Stromal cell of bone marrow (primary cell): ENCODE measurements at regions not wholly inside any gene's neighbourhood (a gene's known extent, or its start where the extent isn't known, plus 50 kb on each side); places are given as distances from the start of the nearest gene placed in this dataset.
"Not testable (repeated sequence)": the region's sequence is repeated elsewhere in the genome, so short reads cannot be mapped to it uniquely, and the experiment has no call there.

ENCODE experiments used
- DNase-seq: peaks from one replicate; pipeline ENCODE4 v3.0.0-alpha.2; 2012; ENCODE audit warnings: low read depth

DNA sequence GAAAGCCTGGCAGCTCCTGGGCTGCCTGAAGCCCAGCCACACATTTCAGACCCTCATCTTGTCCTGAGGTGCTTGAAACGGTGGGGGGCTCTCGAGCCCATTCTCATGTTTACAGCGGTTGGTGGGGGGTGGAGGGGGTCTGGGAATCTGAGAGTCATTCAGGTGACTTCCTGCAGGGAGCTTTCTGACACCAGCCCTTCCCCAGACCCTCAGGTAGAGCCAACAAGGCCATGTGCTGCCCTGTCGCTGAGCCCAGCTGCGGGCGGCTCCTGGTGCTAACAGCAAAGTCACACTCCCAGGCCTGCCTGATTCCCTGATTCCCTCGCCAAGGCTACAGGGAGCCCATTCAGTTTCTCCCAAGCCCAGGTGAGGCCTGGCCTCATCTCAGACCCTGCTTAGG is 324.9 kb upstream of the MEX3C start:
- DNase-seq, result no peak

DNA sequence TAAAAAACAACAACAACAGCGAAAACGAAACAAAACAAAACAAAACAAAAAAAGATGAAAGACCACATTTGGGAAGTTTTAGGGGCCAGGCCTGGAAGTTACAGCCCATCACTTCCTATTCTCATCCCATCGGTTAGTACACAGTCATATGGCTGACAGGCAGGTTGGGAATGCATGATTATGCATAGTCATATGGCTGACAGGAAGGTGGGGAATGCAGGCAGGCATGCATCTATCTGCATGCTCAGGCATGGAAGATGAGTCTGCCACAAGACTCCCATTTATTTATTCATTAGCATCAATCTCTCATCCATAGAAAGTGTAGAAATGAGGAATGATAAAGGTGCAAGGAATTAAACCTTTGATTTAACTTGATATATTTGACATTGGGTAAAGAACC is 325.3 kb upstream of the MEX3C start:
- DNase-seq, result no peak

DNA sequence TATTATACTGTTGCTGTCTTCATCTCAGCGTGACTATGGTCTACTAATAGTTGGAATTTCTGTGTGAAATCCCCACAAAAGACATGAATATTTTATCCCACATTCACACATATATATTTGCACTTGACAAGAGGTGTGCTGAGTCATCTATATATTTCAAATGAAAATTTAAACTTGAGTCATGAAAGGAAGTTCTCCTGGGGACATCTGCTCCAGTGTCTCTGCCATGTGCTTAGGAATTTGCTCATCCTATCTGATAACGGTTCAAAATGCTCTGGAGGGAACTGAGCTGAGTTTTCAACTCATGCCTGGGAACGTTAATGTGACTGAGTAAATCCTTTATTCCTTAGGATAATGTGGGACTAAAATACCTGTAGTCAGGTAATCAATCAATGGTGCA is 326.2 kb upstream of the MEX3C start:
- DNase-seq, result no peak

DNA sequence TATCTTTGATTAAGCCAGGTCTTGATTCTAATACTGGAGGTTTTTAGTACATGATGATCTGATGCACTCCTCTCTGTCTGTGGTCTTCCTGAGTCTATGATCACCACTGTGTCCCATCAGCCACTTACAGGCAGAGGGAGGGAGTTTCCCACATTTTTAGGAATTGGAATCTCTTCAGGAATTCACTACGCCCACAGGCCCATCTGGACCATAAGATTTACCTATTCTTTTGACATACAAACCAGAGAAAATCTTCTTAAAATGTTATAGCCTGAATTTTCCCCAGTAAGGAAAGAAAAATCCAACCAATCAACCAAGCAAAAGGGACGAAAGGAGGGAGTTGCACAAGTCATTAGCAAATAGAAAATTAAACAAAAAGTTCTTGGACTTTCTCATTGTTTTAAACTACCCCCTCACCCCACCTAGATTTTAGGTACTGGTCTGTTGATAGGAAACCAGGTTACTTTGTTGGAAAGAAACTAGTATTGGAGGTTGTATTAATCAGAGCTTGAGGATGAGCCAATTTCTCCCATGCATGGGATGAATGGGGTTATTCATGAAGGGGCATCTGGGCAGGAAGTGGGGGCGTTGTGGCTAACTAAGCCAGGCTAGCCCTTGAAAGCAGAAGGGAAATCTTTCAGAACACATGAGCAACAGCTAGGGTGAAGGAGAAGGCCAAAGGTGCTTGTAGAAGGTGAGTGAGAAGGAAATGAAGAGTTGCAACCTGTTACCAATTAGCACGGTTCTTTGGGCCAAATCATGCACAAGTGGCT is 328.2 kb upstream of the MEX3C start:
- no peak for DNase-seq

GRCh38 chr18:51527826-51528225 is 330.3 kb upstream of the MEX3C start:
- no peak for DNase-seq

GRCh38 chr18:51531501-51531900 is 334.0 kb upstream of the MEX3C start:
- DNase-seq, result no peak

DNA sequence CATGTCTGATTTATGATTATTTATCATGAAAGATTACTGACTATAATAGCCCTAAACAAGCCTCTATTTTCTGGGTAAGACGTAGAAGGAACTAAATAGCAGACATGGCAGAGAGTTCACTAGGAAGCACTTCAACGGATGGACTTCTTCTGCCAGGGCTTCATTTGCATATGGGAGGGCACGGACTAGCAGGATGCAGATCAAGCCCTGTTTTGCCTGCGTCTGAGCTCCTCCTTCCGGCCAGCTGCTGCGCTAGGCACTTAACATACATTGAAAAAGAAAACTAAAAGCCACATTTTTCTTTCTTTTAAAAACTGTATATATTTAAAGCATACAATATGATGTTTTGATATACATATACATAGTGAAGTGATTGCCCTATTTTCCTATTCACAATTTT is 340.0 kb upstream of the MEX3C start:
- DNase-seq, result no peak

GRCh38 chr18:51540562-51540961 is 343.1 kb upstream of the MEX3C start:
- DNase-seq, result no peak

DNA sequence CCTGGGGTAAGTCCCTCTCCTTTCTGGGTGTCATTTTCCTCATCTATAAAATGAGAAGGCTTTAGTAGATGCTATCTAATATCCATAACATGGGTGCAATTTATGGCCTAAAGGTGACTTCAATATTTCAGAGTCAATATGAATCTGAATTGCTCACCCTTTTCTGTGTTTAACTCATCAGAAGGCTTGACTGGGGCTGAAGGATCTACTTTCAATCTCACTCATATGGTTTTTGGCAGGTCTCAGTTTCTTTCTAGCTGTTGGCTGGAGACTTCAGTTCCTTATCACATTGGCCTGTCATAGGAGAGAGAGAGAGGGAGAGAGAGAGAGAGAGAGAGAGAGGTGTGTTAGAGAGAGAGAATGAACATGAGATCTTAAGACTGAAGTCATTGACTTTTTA is 343.7 kb upstream of the MEX3C start:
- DNase-seq, result no peak

GRCh38 chr18:51543658-51544155 is 346.2 kb upstream of the MEX3C start:
- no peak for DNase-seq

- no peak for DNase-seq
Measured at GRCh38 chr18:51545446-51545845, 348.0 kb upstream of the MEX3C start.

- no peak for DNase-seq
Measured at GRCh38 chr18:51559198-51559901, 361.9 kb upstream of the MEX3C start.

GRCh38 chr18:51559902-51560287 is 362.4 kb upstream of the MEX3C start:
- no peak for DNase-seq

GRCh38 chr18:51561821-51562220 is 364.3 kb upstream of the MEX3C start:
- no peak for DNase-seq

- DNase-seq, result no peak
Measured at GRCh38 chr18:51562866-51563265, 365.4 kb upstream of the MEX3C start.

- no peak for DNase-seq
Measured at GRCh38 chr18:51563396-51563795, 365.9 kb upstream of the MEX3C start.

- no peak for DNase-seq
Measured at GRCh38 chr18:51568151-51568550, 370.7 kb upstream of the MEX3C start.

DNA sequence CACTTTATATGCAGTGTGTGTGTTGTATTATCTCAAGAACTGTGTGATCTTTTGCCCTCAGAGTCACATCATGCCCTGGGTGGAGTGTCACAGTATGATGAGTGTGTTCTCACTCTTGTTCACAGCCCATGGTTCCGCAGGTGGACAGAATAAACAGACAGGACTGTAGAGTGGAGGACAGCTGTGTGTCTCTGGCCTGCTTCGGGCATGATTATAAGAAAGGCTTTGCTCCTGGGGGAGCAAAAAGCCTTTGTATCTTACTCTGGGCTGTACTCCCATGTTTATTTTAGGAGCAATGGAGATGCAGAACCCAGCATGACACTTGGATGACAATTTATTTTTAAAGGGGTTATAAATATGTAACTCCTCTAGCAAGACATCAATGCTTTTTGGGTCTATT is 371.7 kb upstream of the MEX3C start:
- DNase-seq, result no peak

- DNase-seq, result no peak
Measured at GRCh38 chr18:51569561-51569960, 372.1 kb upstream of the MEX3C start.

- not testable (repeated sequence) for DNase-seq
Measured at GRCh38 chr18:51570071-51570470, 372.6 kb upstream of the MEX3C start.

GRCh38 chr18:51573886-51574285 is 376.4 kb upstream of the MEX3C start:
- DNase-seq, result not testable (repeated sequence)

GRCh38 chr18:51575171-51575570 is 377.7 kb upstream of the MEX3C start:
- DNase-seq, result no peak

- DNase-seq, result no peak
Measured at GRCh38 chr18:51578406-51578980, 381.0 kb upstream of the MEX3C start.
